Kidney (tissue), 13 donors: ENCODE measurements at regions not wholly inside any gene's neighbourhood (a gene's known extent, or its start where the extent isn't known, plus 50 kb on each side); places are given as distances from the start of the nearest gene placed in this dataset.

Experiments
- DNase-seq, 5 donors: peaks; one replicate each; pipeline ENCODE4 v3.0.0-alpha.2; 2013 to 2020
- FAIRE-seq: peaks from 2 replicates; lab custom pipeline; 2012; peaks lifted over from hg19 to GRCh38; lab: Jason Lieb, UNC
- H3K27ac ChIP-seq, 2 donors: one replicate each; pipeline ENCODE4 v1.7.0; 2013; ENCODE audit warnings: low read depth in 2 of 2, low read length in 2 of 2, inconsistent platforms in 1 of 2
- H3K27me3 ChIP-seq: one replicate; pipeline ENCODE4 v1.7.1; 2013; ENCODE audit warnings: low read length, inconsistent platforms; ENCODE audit not compliant: control insufficient read depth, insufficient read depth
- H3K36me3 ChIP-seq, 3 donors: one replicate each; pipeline versions ENCODE4 v1.7.0 to v1.7.1; 2013; ENCODE audit warnings: low read length in 3 of 3, control low read depth in 1 of 3, inconsistent platforms in 1 of 3; ENCODE audit not compliant: insufficient read depth in 3 of 3, control insufficient read depth in 2 of 3
- H3K4me1 ChIP-seq, 3 donors: one replicate each; pipeline versions ENCODE4 v1.7.0 to v1.7.1; 2013; ENCODE audit warnings: low read length in 3 of 3, inconsistent platforms in 1 of 3, low read depth in 1 of 3; ENCODE audit not compliant: control insufficient read depth in 2 of 3, insufficient read depth in 2 of 3
- H3K4me3 ChIP-seq, 3 donors: one replicate each; pipeline versions ENCODE4 v1.7.0 to v1.8.1; 2013; ENCODE audit warnings: low read length in 3 of 3, control low read depth in 1 of 3, inconsistent platforms in 1 of 3
- H3K9ac ChIP-seq, 3 donors: one replicate each; pipeline versions ENCODE4 v1.7.0 to v1.7.1; 2013; ENCODE audit warnings: low read length in 3 of 3, control low read depth in 1 of 3, inconsistent platforms in 1 of 3
- H3K9me3 ChIP-seq, 3 donors: one replicate each; pipeline versions ENCODE4 v1.7.0 to v1.7.1; 2013; ENCODE audit warnings: low read length in 3 of 3, control low read depth in 1 of 3, inconsistent platforms in 1 of 3; ENCODE audit not compliant: control insufficient read depth in 2 of 3, insufficient read depth in 1 of 3
- CTCF ChIP-seq: IDR thresholded peaks from 3 replicates; pipeline ENCODE4 v1.5.1; 2012; ENCODE audit warnings: mild to moderate bottlenecking, moderate library complexity, borderline replicate concordance; ENCODE audit not compliant: insufficient read depth; ENCODE audit errors: extremely low read depth
- intact Hi-C: fragments of 100-400 bp; cut with DNase I; formaldehyde crosslinking; loops from one replicate; pipeline ENCODE4 v1.11.1; 2022
- donor health status: control.
- donor health status: control.
- donor health status: control.
- donor health status: control.
- donor health status: control.
- donor health status: DM: yes; HTN: yes; CAD: no.
- donor health status: Normal renal cell carcinoma (clear cell type).

GRCh38 chr9:2916382-2916985 lies 72.6 kb upstream of the PUM3 start:
- H3K27ac ChIP-seq: no peak overlapping the region
- peak in 1 of 5 donors; percentile 12 for DNase-seq

GRCh38 chr9:2913026-2913425 lies 69.1 kb upstream of the PUM3 start:
- no peak overlapping the region for H3K27ac ChIP-seq
- no peaks in the 10 kb centered on the region for H3K27me3 ChIP-seq
- no peak overlapping the region for H3K9ac ChIP-seq
- FAIRE-seq: no peak
- DNase-seq: no peak
- intact Hi-C loops: no loop called here
- H3K36me3 ChIP-seq: no peaks in the 10 kb centered on the region
- H3K4me1 ChIP-seq: no peaks in the 10 kb centered on the region
- H3K9me3 ChIP-seq: no peaks in the 10 kb centered on the region
- H3K4me3 ChIP-seq: no peak overlapping the region
- TF ChIP-seq CTCF: no peak

More at GRCh38 chr9:2916382-2916985, 72.6 kb upstream of the PUM3 start:
- intact Hi-C loops: no loop called here
- Histone ChIP-seq H3K9ac (no peak overlapping the region), H3K9me3 (no peaks in the 10 kb centered on the region), H3K36me3 (no peaks in the 10 kb centered on the region), H3K27me3 (no peaks in the 10 kb centered on the region), H3K4me1 (no peaks in the 10 kb centered on the region), H3K4me3 (no peak overlapping the region)
- FAIRE-seq: no peak
- TF ChIP-seq CTCF: no peak

DNA sequence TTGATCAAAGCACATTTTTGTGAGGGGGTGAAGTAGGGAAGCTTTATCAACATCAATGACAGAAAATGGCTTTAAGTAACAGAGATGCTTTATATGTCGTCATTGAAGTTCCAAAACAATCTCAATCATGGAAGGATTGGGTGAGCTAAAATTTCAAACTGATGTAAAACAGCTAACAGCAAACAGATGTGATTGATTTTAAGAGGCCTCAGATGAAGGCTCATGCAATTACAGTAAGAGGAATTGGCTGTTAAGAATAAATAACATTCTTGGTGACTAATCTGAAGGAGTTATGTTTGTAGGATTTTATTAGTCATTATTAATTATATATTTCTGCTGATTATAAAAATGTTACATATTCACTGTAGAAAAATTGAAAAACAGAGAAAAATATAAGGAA lies 63.5 kb upstream of the PUM3 start:
- H3K4me1 ChIP-seq: no peaks in the 10 kb centered on the region
- no peaks in the 10 kb centered on the region for H3K9me3 ChIP-seq
- no peak overlapping the region for H3K27ac ChIP-seq
- no peaks in the 10 kb centered on the region for H3K36me3 ChIP-seq
- no peak for DNase-seq
- no peak for FAIRE-seq
- H3K9ac ChIP-seq: no peak overlapping the region
- H3K4me3 ChIP-seq: no peak overlapping the region
- no peaks in the 10 kb centered on the region for H3K27me3 ChIP-seq
- no peak for TF ChIP-seq CTCF
- intact Hi-C loops: no loop called here
